PC-3 (cell line): ENCODE measurements at regions not wholly inside any gene's neighbourhood (a gene's known extent, or its start where the extent isn't known, plus 50 kb on each side); places are given as distances from the start of the nearest gene placed in this dataset.

Experiments
- ATAC-seq: fragments of 200-7000 bp; cut with Tn5 transposase; 2 replicates; pipeline ENCODE4 v1.9.1; 2020; ENCODE audit warnings: mild to moderate bottlenecking, moderate library complexity
- BruUV-seq: library from RNA; stranded (reverse); fragments of 400-500 nt; replicated peaks from 2 replicates; lab custom pipeline; 2021; lab: Mats Ljungman, UMichigan
- CTCF ChIA-PET: fragments of 300-600 bp; sonication (Branson Sonifier 250); formaldehyde crosslinking; loops from one replicate; lab custom pipeline; 2022; ENCODE audit warnings: antibody characterized with exemption; lab: Charles Lee
- POLR2A ChIA-PET: fragments of 300-600 bp; sonication (Branson Sonifier 250); formaldehyde crosslinking; loops from one replicate; lab custom pipeline; 2022; ENCODE audit warnings: antibody characterized with exemption; ENCODE audit not compliant: unreplicated experiment; lab: Charles Lee
- DNase-seq: peaks from one replicate; pipeline ENCODE4 v3.0.0-alpha.2; 2015
- H2AFZ ChIP-seq: fragments of 300-600 bp; sonication (generic); 2 replicates; pipeline ENCODE4 v1.6.0; 2016; ENCODE audit warnings: antibody characterized with exemption, low read length
- H3F3A ChIP-seq: fragments of 300-600 bp; sonication (generic); one replicate; pipeline ENCODE4 v1.6.0; 2017; ENCODE audit warnings: antibody characterized with exemption, low read length, control low read depth, mild to moderate bottlenecking; ENCODE audit not compliant: unreplicated experiment
- H3K27ac ChIP-seq: fragments of 300-600 bp; sonication (generic); 2 replicates; pipeline ENCODE4 v1.5.1; 2016; ENCODE audit warnings: mild to moderate bottlenecking, low read length
- H3K27me3 ChIP-seq: fragments of 300-600 bp; sonication (generic); 2 replicates; pipeline ENCODE4 v1.6.1; 2016; ENCODE audit warnings: low read length, mixed read lengths
- H3K36me3 ChIP-seq: fragments of 300-600 bp; sonication (generic); 2 replicates; pipeline ENCODE4 v1.6.1; 2016; ENCODE audit warnings: low read depth, mixed run types, low read length, mixed read lengths
- H3K4me1 ChIP-seq: fragments of 300-600 bp; sonication (generic); 2 replicates; pipeline ENCODE4 v1.5.1; 2016; ENCODE audit warnings: low read length; ENCODE audit not compliant: insufficient read depth
- H3K4me2 ChIP-seq: fragments of 300-600 bp; sonication (generic); 2 replicates; pipeline ENCODE4 v1.6.0; 2016; ENCODE audit warnings: low read length
- H3K4me3 ChIP-seq: fragments of 300-600 bp; sonication (generic); 2 replicates; pipeline ENCODE4 v1.5.1; 2016; ENCODE audit warnings: mild to moderate bottlenecking, low read length, mixed read lengths
- H3K79me2 ChIP-seq: fragments of 300-600 bp; sonication (generic); 2 replicates; pipeline ENCODE4 v1.6.1; 2017; ENCODE audit warnings: low read length, mixed read lengths
- H3K9ac ChIP-seq: fragments of 300-600 bp; sonication (generic); 2 replicates; pipeline ENCODE4 v1.6.0; 2016; ENCODE audit warnings: mild to moderate bottlenecking, low read length
- H3K9me2 ChIP-seq: fragments of 300-600 bp; sonication (generic); replicated peaks from 2 replicates; pipeline ENCODE4 v1.6.1; 2016; ENCODE audit warnings: mixed run types, low read length, mixed read lengths
- H3K9me3 ChIP-seq: fragments of 300-600 bp; sonication (generic); 2 replicates; pipeline ENCODE4 v1.6.1; 2016; ENCODE audit warnings: low read length, mixed read lengths
- H4K20me1 ChIP-seq: fragments of 300-600 bp; sonication (generic); 2 replicates; pipeline ENCODE4 v1.6.1; 2016; ENCODE audit warnings: low read length, mixed read lengths
- CTCF ChIP-seq: fragments of 300-600 bp; sonication (generic); conservative IDR thresholded peaks from 2 replicates; pipeline ENCODE4 v1.5.1; 2017; ENCODE audit warnings: antibody characterized with exemption, low read depth, mild to moderate bottlenecking, low read length
- EZH2 ChIP-seq: fragments of 300-600 bp; sonication (generic); IDR thresholded peaks from one replicate; pipeline ENCODE4 v1.6.1; 2017; ENCODE audit warnings: antibody characterized with exemption, mild to moderate bottlenecking, low read length; ENCODE audit not compliant: unreplicated experiment
- EZH2phosphoT487 ChIP-seq: fragments of 300-600 bp; sonication (generic); IDR thresholded peaks from 2 replicates; pipeline ENCODE4 v1.6.1; 2018; ENCODE audit warnings: mild to moderate bottlenecking, antibody characterized with exemption, low read length, borderline replicate concordance
- intact Hi-C: fragments of 100-400 bp; cut with micrococcal nuclease; formaldehyde crosslinking; loops from 2 replicates; pipeline ENCODE4 v1.9.0; 2023

- intact Hi-C loops, result no loop called here
- peaks cover 14% of the 10 kb centered on the region for H3K4me1 ChIP-seq
- H3K4me3 ChIP-seq, result no peak overlapping the region
- DNase-seq (no peak), ATAC-seq (no peak)
- H3F3A ChIP-seq, result no peaks in the 10 kb centered on the region
- TF ChIP-seq EZH2 (no peak), EZH2phosphoT487 (no peak), CTCF (no peak)
- H3K4me2 ChIP-seq, result no peak overlapping the region
- H4K20me1 ChIP-seq, result no peaks in the 10 kb centered on the region
- H3K9me3 ChIP-seq, result no peaks in the 10 kb centered on the region
- no peaks in the 10 kb centered on the region for H3K79me2 ChIP-seq
- H3K9ac ChIP-seq, result no peak overlapping the region
- no peaks in the 10 kb centered on the region for H3K36me3 ChIP-seq
- H2AFZ ChIP-seq, result no peak overlapping the region
- H3K9me2 ChIP-seq, result no peaks in the 10 kb centered on the region
- ChIA-PET POLR2A (no interaction called here), CTCF (no interaction called here)
- no peaks in the 10 kb centered on the region for H3K27me3 ChIP-seq
- H3K27ac ChIP-seq, result no peak overlapping the region
- BruUV-seq, result no TSS peak
These were observed 108.9 kb downstream of the SLC6A15 start for GRCh38 chr12:84803661-84804060.

- H3K27ac ChIP-seq, result no peak overlapping the region
- H3K9me2 ChIP-seq, result no peaks in the 10 kb centered on the region
- H3K4me1 ChIP-seq, result peaks cover 7% of the 10 kb centered on the region
- H4K20me1 ChIP-seq, result no peaks in the 10 kb centered on the region
- POLR2A ChIA-PET, result no interaction called here
- H3K36me3 ChIP-seq, result no peaks in the 10 kb centered on the region
- no peak overlapping the region for H3K4me2 ChIP-seq
- TF ChIP-seq EZH2 (no peak), EZH2phosphoT487 (no peak), CTCF (no peak)
- H3K27me3 ChIP-seq, result no peaks in the 10 kb centered on the region
- H3K9ac ChIP-seq, result no peak overlapping the region
- H3K4me3 ChIP-seq, result no peak overlapping the region
- CTCF ChIA-PET, result no interaction called here
- no peaks in the 10 kb centered on the region for H3K9me3 ChIP-seq
- H2AFZ ChIP-seq, result no peak overlapping the region
- DNase-seq, result no peak
- H3K79me2 ChIP-seq, result no peaks in the 10 kb centered on the region
- intact Hi-C loops, result no loop called here
- no TSS peak for BruUV-seq
- H3F3A ChIP-seq, result no peaks in the 10 kb centered on the region
- no peak for ATAC-seq
These were observed 110.4 kb downstream of the SLC6A15 start for GRCh38 chr12:84802161-84802560.

- ChIA-PET CTCF (no interaction called here), POLR2A (no interaction called here)
- intact Hi-C loops, result loop anchor here (1.0 kb wide), 1 partner anchor 21 kb away; no protein-coding TSS in a partner anchor
- no peak overlapping the region for H3K9ac ChIP-seq
- 0 out of 2 replicates have a peak, but pooled peaks cover 3% of the 10 kb centered on the region for H3K9me2 ChIP-seq
- peak overlapping the region; percentile 63 for H3K27ac ChIP-seq
- no peaks in the 10 kb centered on the region for H3K27me3 ChIP-seq
- TF ChIP-seq EZH2phosphoT487 (no peak), EZH2 (no peak), CTCF (no peak)
- no peak overlapping the region for H3K4me3 ChIP-seq
- no peaks in the 10 kb centered on the region for H4K20me1 ChIP-seq
- H3K4me2 ChIP-seq, result peak overlapping the region; percentile 45
- no peaks in the 10 kb centered on the region for H3K9me3 ChIP-seq
- H2AFZ ChIP-seq, result no peak overlapping the region
- DNase-seq (peak; percentile 88), ATAC-seq (peak; percentile 92)
- no peaks in the 10 kb centered on the region for H3F3A ChIP-seq
- H3K79me2 ChIP-seq, result no peaks in the 10 kb centered on the region
- peaks cover 22% of the 10 kb centered on the region for H3K4me1 ChIP-seq
- no TSS peak for BruUV-seq
- H3K36me3 ChIP-seq, result no peaks in the 10 kb centered on the region
These were observed 118.8 kb downstream of the SLC6A15 start for GRCh38 chr12:84793558-84794367.
